Prostate gland (tissue), 2 donors: ENCODE measurements at regions not wholly inside any gene's neighbourhood (a gene's known extent, or its start where the extent isn't known, plus 50 kb on each side); places are given as distances from the start of the nearest gene placed in this dataset.
"Not testable (repeated sequence)": the region's sequence is repeated elsewhere in the genome, so short reads cannot be mapped to it uniquely, and the experiment has no call there.

Experiments
- DNase-seq: peaks from one replicate; pipeline ENCODE4 v3.0.0-alpha.2; 2019; ENCODE audit warnings: low spot score
- H3K27ac ChIP-seq, 2 donors: fragments of 200-600 bp; sonication (generic); 2 replicates each; pipeline ENCODE4 v1.5.1; 2017 to 2019
- H3K27me3 ChIP-seq: fragments of 200-600 bp; sonication (generic); replicated peaks from 2 replicates; pipeline ENCODE4 v1.5.1; 2019; ENCODE audit not compliant: insufficient read depth
- H3K36me3 ChIP-seq, 2 donors: fragments of 200-600 bp; sonication (generic); 1 replicate in 1 of 2; 2 replicates in 1 of 2; pipeline versions ENCODE4 v1.5.1 to v1.8.1; 2017 to 2019
- H3K4me1 ChIP-seq: fragments of 200-600 bp; sonication (generic); replicated peaks from 2 replicates; pipeline ENCODE4 v1.5.1; 2019
- H3K4me3 ChIP-seq, 2 donors: fragments of 200-600 bp; sonication (generic); 2 replicates each; pipeline ENCODE4 v1.5.1; 2017 to 2019
- H3K9me3 ChIP-seq: fragments of 200-600 bp; sonication (generic); 2 replicates; pipeline ENCODE4 v1.5.1; 2017
- POLR2A ChIP-seq: fragments of 450-650 bp; IDR thresholded peaks from one replicate; pipeline ENCODE4 v1.6.1; 2016; ENCODE audit warnings: antibody characterized with exemption, mild to moderate bottlenecking
- POLR2AphosphoS5 ChIP-seq: sonication (generic); formaldehyde crosslinking; IDR thresholded peaks from one replicate; pipeline ENCODE4 v1.6.1; 2017; ENCODE audit warnings: antibody characterized with exemption
- WGBS: methylation state at CpG from one replicate; pipeline ENCODE4 v1.1.5; 2018; 5-methylcytosine and 5-hydroxymethylcytosine counted together
- intact Hi-C: fragments of 100-400 bp; cut with DNase I; formaldehyde crosslinking; loops from one replicate; pipeline ENCODE4 v1.14.2; 2022
- TF ChIP-seq, protein P1 (sequence below), 4 experiments: fragments of 200-600 bp in 2 of 4; fragments of 450-650 bp in 2 of 4; sonication (generic) in 2 of 4; IDR thresholded peaks; 1 replicate in 3 of 4; 2 replicates in 1 of 4; pipeline ENCODE4 v1.5.1; 2016 to 2019; ENCODE audit warnings: antibody characterized with exemption in 4 of 4, mild to moderate bottlenecking in 2 of 4, moderate library complexity in 2 of 4

DNA sequence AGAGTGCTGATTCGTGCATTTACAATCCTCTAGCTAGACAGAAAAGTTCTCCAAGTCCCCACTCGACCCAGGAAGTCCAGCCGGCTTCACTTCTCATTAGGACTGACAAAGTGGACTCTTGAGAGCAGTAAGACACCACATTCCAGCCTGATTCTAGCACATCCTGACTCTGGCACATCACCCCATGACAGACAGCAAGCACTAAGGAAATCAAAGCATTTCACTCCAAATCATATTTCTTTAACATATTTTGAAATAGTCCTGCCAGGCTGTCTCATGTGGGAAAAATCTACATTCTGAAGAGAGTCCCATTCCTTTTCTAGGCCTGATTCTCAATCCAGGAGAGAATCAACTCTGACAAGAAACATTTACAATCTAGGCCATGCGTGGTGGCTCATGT lies 478.5 kb upstream of the AMELY start:
- 94% methylated on average over 4 of the region's 4 CpGs for WGBS
- DNase-seq, result no peak
- Histone ChIP-seq H3K27ac (no peak overlapping the region), H3K4me1 (no peaks in the 10 kb centered on the region), H3K9me3 (no peaks in the 10 kb centered on the region), H3K4me3 (no peak overlapping the region), H3K36me3 (no peaks in the 10 kb centered on the region), H3K27me3 (no peaks in the 10 kb centered on the region)
- TF ChIP-seq, protein P1, sequence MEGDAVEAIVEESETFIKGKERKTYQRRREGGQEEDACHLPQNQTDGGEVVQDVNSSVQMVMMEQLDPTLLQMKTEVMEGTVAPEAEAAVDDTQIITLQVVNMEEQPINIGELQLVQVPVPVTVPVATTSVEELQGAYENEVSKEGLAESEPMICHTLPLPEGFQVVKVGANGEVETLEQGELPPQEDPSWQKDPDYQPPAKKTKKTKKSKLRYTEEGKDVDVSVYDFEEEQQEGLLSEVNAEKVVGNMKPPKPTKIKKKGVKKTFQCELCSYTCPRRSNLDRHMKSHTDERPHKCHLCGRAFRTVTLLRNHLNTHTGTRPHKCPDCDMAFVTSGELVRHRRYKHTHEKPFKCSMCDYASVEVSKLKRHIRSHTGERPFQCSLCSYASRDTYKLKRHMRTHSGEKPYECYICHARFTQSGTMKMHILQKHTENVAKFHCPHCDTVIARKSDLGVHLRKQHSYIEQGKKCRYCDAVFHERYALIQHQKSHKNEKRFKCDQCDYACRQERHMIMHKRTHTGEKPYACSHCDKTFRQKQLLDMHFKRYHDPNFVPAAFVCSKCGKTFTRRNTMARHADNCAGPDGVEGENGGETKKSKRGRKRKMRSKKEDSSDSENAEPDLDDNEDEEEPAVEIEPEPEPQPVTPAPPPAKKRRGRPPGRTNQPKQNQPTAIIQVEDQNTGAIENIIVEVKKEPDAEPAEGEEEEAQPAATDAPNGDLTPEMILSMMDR (IDR thresholded peaks at IDR 0.05), result no peak
- no peak for TF ChIP-seq POLR2A
- TF ChIP-seq POLR2AphosphoS5, result no peak
- intact Hi-C loops, result no loop called here

DNA sequence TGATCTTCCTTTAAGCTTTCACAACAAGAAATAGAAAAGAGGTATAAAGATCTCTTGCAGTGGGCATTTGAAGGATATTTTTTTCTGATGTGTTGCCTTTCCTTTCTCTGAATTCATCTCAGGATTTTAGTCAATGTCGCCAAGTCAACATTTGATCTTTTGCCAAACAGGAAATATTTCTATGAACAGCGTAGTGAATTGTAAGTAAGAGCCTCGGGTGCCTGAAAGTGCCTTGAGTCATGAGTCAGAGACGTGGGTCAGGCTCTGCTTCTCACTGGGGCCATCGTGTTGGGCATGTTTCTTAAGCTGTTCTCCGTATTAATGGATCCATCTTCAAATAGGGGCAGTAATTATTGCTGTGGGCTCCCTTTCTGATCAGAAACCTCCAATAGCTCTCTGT lies 471.4 kb upstream of the AMELY start:
- H3K4me3 ChIP-seq, result no peak overlapping the region

DNA sequence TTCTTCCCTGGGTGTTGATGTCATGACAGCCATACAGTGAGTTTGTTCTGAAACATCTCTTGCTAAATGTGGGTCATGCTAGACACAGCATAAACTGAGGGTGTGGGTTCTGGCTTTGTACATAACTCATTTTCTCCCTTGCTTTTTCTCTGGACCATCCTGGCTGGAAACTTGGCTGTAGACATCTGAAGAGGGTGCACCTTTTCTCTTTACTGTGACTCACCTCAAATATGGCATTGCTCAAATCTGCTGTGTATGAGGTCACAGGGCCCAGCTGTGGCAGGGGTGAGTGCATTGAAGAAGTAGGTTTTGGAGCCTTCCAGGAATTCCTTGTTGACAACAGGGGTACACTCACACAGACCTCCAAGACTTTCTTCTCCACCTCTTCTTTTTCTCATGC lies 465.5 kb upstream of the AMELY start:
- intact Hi-C loops, result no loop called here
- Histone ChIP-seq H3K9me3 (no peaks in the 10 kb centered on the region), H3K4me1 (no peaks in the 10 kb centered on the region), H3K27ac (no peak overlapping the region), H3K27me3 (no peaks in the 10 kb centered on the region), H3K4me3 (no peak overlapping the region), H3K36me3 (no peaks in the 10 kb centered on the region)
- TF ChIP-seq, protein P1 (IDR thresholded peaks at IDR 0.05), result no peak
- TF ChIP-seq POLR2A (no peak), POLR2AphosphoS5 (no peak)
- no peak for DNase-seq

More for the DNA sequence above, 471.4 kb upstream of the AMELY start:
- no peaks in the 10 kb centered on the region for H3K27me3 ChIP-seq
- H3K27ac ChIP-seq, result no peak overlapping the region
- intact Hi-C loops, result no loop called here
- no peaks in the 10 kb centered on the region for H3K9me3 ChIP-seq
- 33% methylated on average over 5 of the region's 6 CpGs for WGBS
- TF ChIP-seq, protein P1 (IDR thresholded peaks at IDR 0.05), result no peak
- no peak for TF ChIP-seq POLR2AphosphoS5
- TF ChIP-seq POLR2A, result no peak
- DNase-seq, result no peak
- H3K4me1 ChIP-seq, result no peaks in the 10 kb centered on the region
- no peaks in the 10 kb centered on the region for H3K36me3 ChIP-seq

DNA sequence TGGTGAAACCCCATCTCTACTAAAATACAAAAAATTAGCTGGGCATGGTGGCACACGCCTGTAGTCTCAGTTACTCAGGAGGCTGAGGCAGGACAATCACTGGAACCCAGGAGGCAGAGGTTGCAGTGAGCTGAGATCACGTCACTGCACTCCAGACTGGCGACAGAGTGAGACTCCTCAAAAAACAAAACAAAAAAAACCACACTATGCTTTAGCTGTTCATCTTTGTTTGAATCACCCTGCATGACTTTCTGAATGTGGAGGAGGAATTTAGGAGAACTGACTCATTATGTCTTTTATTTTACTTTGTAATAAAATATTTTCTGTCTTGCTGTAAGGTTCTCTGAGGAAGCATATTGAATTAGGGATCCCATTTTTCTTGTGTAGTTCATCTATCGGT lies 462.9 kb upstream of the AMELY start:
- 95% methylated on average over 4 of the region's 4 CpGs for WGBS
- H3K4me1 ChIP-seq, DNase-seq, H3K36me3 ChIP-seq, intact Hi-C loops, H3K9me3 ChIP-seq, H3K27me3 ChIP-seq, H3K4me3 ChIP-seq, H3K27ac ChIP-seq: not testable (repeated sequence)

DNA sequence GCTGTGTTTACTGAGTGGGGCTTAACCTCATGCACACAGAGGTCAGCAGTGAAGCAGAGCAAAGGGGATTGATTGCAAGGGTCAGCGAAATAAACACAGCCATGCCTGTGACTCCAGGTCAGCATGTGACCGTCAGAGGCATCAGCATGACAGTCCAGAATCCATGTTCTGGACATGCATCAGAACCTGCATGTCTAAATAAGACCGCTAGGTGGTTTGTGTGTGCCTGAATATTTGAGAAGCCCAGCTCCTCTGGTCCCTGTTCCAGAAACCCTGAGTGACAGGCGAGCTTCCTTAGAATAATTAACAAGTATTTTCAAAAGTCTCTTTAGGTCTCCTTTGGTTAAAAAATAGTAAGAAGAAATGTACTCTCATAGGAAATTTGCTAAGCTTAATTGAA lies 460.4 kb upstream of the AMELY start:
- H3K4me3 ChIP-seq, H3K27ac ChIP-seq, H3K4me1 ChIP-seq, H3K9me3 ChIP-seq, H3K27me3 ChIP-seq, intact Hi-C loops, DNase-seq, H3K36me3 ChIP-seq: not testable (repeated sequence)
- WGBS, result 100% methylated on average over 4 of the region's 4 CpGs

DNA sequence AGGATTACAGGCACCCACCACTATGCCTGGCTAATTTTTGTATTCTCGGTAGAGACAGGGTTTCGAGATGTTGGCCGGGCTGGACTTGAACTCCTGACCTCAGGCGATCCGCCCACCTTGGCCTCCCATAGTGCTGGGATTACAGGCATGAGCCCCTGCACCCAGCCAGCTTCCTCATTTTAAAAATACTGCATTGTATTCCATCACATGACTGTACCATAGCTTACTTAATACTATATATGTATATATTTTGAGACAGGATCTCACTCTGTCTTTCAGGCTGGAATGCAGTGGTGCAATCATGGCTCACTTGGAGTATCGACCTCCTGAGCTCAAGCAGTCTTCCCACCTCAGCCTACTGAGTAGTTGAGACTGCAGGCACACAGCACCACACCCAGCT lies 459.5 kb upstream of the AMELY start:
- H3K9me3 ChIP-seq, H3K27me3 ChIP-seq, H3K4me1 ChIP-seq, H3K4me3 ChIP-seq, DNase-seq, H3K27ac ChIP-seq, intact Hi-C loops, H3K36me3 ChIP-seq: not testable (repeated sequence)
- whole genome bisulfite sequencing, result 89% methylated on average over 6 of the region's 6 CpGs

DNA sequence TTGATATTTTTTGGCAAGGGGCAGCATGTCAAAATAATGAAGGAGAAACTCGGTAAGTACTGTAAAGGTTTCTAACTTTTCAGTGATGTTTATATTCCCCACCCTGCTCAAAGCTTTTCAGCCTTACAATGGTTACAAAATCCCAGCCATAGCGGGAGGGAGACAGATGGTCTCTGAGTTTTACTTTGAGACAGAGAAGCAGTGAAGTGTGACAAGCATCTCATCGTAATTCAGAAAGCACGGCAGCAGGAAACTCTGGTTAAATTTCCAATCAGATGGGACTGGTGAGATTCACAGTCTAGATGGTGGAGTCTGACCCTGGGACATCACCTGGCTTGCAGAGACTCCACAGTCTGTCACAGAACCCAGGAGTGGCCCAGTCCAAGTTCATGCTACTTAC lies 448.0 kb upstream of the AMELY start:
- Histone ChIP-seq H3K9me3 (no peaks in the 10 kb centered on the region), H3K36me3 (no peaks in the 10 kb centered on the region), H3K4me3 (no peak overlapping the region), H3K4me1 (no peaks in the 10 kb centered on the region), H3K27ac (no peak overlapping the region), H3K27me3 (no peaks in the 10 kb centered on the region)
- WGBS, result 40% methylated on average over 4 of the region's 4 CpGs
- intact Hi-C loops, result no loop called here
- no peak for DNase-seq
- no peak for TF ChIP-seq POLR2A
- no peak for TF ChIP-seq POLR2AphosphoS5
- TF ChIP-seq, protein P1 (IDR thresholded peaks at IDR 0.05), result no peak
